Liver (tissue), 8 donors: ENCODE measurements at regions not wholly inside any gene's neighbourhood (a gene's known extent, or its start where the extent isn't known, plus 50 kb on each side); places are given as distances from the start of the nearest gene placed in this dataset.

Experiments
- DNase-seq: peaks from one replicate; pipeline ENCODE4 v3.0.0-alpha.2; 2017; ENCODE audit warnings: low spot score
- H3K27ac ChIP-seq, 2 donors: one replicate each; pipeline ENCODE4 v1.7.0; 2013; ENCODE audit warnings: inconsistent platforms in 2 of 2, low read length in 2 of 2, control low read depth in 1 of 2, low read depth in 1 of 2, mild to moderate bottlenecking in 1 of 2
- H3K27me3 ChIP-seq, 4 donors: one replicate each; pipeline versions ENCODE4 v1.6.1 to v1.7.0; 2013; ENCODE audit warnings: low read length in 3 of 4, inconsistent platforms in 1 of 4, mild to moderate bottlenecking in 1 of 4, moderate library complexity in 1 of 4; ENCODE audit not compliant: control insufficient read depth in 4 of 4, insufficient read depth in 4 of 4
- H3K36me3 ChIP-seq, 4 donors: one replicate each; pipeline versions ENCODE4 v1.6.1 to v1.7.0; 2013; ENCODE audit warnings: low read length in 3 of 4, mild to moderate bottlenecking in 3 of 4, low read depth in 1 of 4, moderate library complexity in 1 of 4; ENCODE audit not compliant: control insufficient read depth in 4 of 4, insufficient read depth in 3 of 4
- H3K4me1 ChIP-seq, 4 donors: one replicate each; pipeline versions ENCODE4 v1.6.1 to v1.7.0; 2013; ENCODE audit warnings: low read length in 3 of 4, mild to moderate bottlenecking in 3 of 4, moderate library complexity in 1 of 4; ENCODE audit not compliant: control insufficient read depth in 4 of 4, insufficient read depth in 4 of 4
- H3K4me3 ChIP-seq, 3 donors: one replicate each; pipeline versions ENCODE4 v1.6.1 to v1.7.0; 2013; ENCODE audit warnings: low read length in 3 of 3, control low read depth in 1 of 3, low read depth in 1 of 3, mild to moderate bottlenecking in 1 of 3
- H3K9ac ChIP-seq, 2 donors: one replicate each; pipeline ENCODE4 v1.7.0; 2013; ENCODE audit warnings: low read length in 2 of 2, mild to moderate bottlenecking in 2 of 2, moderate library complexity in 2 of 2, control low read depth in 1 of 2, low read depth in 1 of 2
- H3K9me3 ChIP-seq, 4 donors: one replicate each; pipeline versions ENCODE4 v1.6.1 to v1.7.0; 2013; ENCODE audit warnings: low read length in 3 of 4; ENCODE audit not compliant: control insufficient read depth in 4 of 4
- EGR1 ChIP-seq, 2 donors: IDR thresholded peaks; 2 replicates each; pipeline ENCODE4 v1.6.1; 2016 to 2018; ENCODE audit warnings: antibody characterized with exemption in 2 of 2, low read depth in 2 of 2
- FOXA1 ChIP-seq: IDR thresholded peaks from 2 replicates; pipeline ENCODE4 v1.6.1; 2016; ENCODE audit warnings: antibody characterized with exemption
- FOXA2 ChIP-seq: IDR thresholded peaks from 2 replicates; pipeline ENCODE4 v1.6.1; 2016; ENCODE audit warnings: antibody characterized with exemption
- GABPA ChIP-seq, 2 donors: IDR thresholded peaks in 1 of 2; conservative IDR thresholded peaks in 1 of 2; 2 replicates each; pipeline ENCODE4 v1.6.1; 2016; ENCODE audit warnings: antibody characterized with exemption in 2 of 2, mild to moderate bottlenecking in 1 of 2, moderate library complexity in 1 of 2
- HNF4A ChIP-seq, 2 donors: conservative IDR thresholded peaks; 2 replicates each; pipeline ENCODE4 v1.6.1; 2016; ENCODE audit warnings: antibody characterized with exemption in 2 of 2, mild to moderate bottlenecking in 2 of 2
- HNF4G ChIP-seq: IDR thresholded peaks from 2 replicates; pipeline ENCODE4 v1.6.1; 2016; ENCODE audit warnings: antibody characterized with exemption
- JUND ChIP-seq, 2 donors: IDR thresholded peaks; 2 replicates each; pipeline ENCODE4 v1.6.1; 2016; ENCODE audit warnings: antibody characterized with exemption in 2 of 2
- NR2F2 ChIP-seq: IDR thresholded peaks from 2 replicates; pipeline ENCODE4 v1.6.1; 2016; ENCODE audit warnings: antibody characterized with exemption
- RAD21 ChIP-seq, 2 donors: IDR thresholded peaks; 2 replicates each; pipeline ENCODE4 v1.6.1; 2016; ENCODE audit warnings: antibody characterized with exemption in 2 of 2, mild to moderate bottlenecking in 2 of 2
- RXRA ChIP-seq, 2 donors: IDR thresholded peaks; 2 replicates each; pipeline ENCODE4 v1.6.1; 2017 to 2018; ENCODE audit warnings: antibody characterized with exemption in 2 of 2, mild to moderate bottlenecking in 1 of 2
- SP1 ChIP-seq: IDR thresholded peaks from 2 replicates; pipeline ENCODE4 v1.6.1; 2018; ENCODE audit warnings: antibody characterized with exemption, mild to moderate bottlenecking
- TAF1 ChIP-seq: conservative IDR thresholded peaks from 2 replicates; pipeline ENCODE4 v1.6.1; 2016; ENCODE audit warnings: antibody characterized with exemption, mild to moderate bottlenecking
- YY1 ChIP-seq: IDR thresholded peaks from 2 replicates; pipeline ENCODE4 v1.6.1; 2016; ENCODE audit warnings: antibody characterized with exemption, mild to moderate bottlenecking
- WGBS: extraction: QIAGEN DNeasy Blood & Tissue Kit; methylation state at CpG from one replicate; pipeline ENCODE4 v1.1.7; 2013; 5-methylcytosine and 5-hydroxymethylcytosine counted together
- TF ChIP-seq, protein P1 (sequence below): IDR thresholded peaks from 2 replicates; pipeline ENCODE4 v1.6.1; 2016; ENCODE audit warnings: antibody characterized with exemption
- TF ChIP-seq, protein P2 (sequence below): IDR thresholded peaks from 2 replicates; pipeline ENCODE4 v1.6.1; 2016; ENCODE audit warnings: antibody characterized with exemption
- TF ChIP-seq, protein P3 (sequence below): fragments of 150-350 bp; IDR thresholded peaks from 2 replicates; pipeline ENCODE4 v1.5.1; 2017; ENCODE audit warnings: improper control_type of control experiment, low read depth, low read length; ENCODE audit not compliant: missing input control
- TF ChIP-seq, protein P4 (sequence below): IDR thresholded peaks from 2 replicates; pipeline ENCODE4 v1.6.1; 2016; ENCODE audit warnings: antibody characterized with exemption, mild to moderate bottlenecking
- TF ChIP-seq, protein P5 (sequence below): IDR thresholded peaks from 2 replicates; pipeline ENCODE4 v1.6.1; 2016; ENCODE audit warnings: antibody characterized with exemption
- donor health status: healthy.
- donor health status: healthy.
- donor health status: healthy.
- donor health status: healthy.
- donor health status: healthy.

DNA sequence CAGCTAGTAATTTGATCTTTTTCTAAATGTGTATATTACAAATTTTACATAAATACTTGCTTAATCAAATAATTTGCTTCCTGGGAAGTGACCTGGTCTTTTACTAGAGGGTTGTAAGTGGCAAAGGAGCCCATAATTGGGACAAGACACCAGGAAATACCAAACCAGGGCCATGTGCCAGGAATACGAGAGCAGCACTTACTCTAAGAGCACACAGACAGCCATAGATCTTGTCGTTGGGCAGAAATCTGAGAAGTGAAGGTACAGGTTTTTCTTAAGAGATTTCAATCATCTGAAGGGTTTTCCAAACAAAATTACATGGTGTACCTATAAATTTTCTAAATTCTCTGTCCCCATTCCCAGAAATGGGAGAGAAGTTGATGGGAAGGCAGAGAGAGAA, 179.3 kb downstream of the HINT1 start:
- H3K4me1 ChIP-seq, result no peaks in the 10 kb centered on the region
- H3K4me3 ChIP-seq, result no peak overlapping the region
- H3K9ac ChIP-seq, result no peak overlapping the region
- no peaks in the 10 kb centered on the region for H3K36me3 ChIP-seq
- no peak for TF ChIP-seq JUND (IDR thresholded peaks at IDR 0.05)
- TF ChIP-seq, protein P1, sequence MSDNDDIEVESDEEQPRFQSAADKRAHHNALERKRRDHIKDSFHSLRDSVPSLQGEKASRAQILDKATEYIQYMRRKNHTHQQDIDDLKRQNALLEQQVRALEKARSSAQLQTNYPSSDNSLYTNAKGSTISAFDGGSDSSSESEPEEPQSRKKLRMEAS, result no peak
- TF ChIP-seq FOXA1, result no peak
- no peak for TF ChIP-seq HNF4G
- TF ChIP-seq NR2F2, result no peak
- no peak for TF ChIP-seq SP1
- no peak for TF ChIP-seq RXRA (IDR thresholded peaks at IDR 0.05)
- no peak for TF ChIP-seq FOXA2
- TF ChIP-seq, protein P2, sequence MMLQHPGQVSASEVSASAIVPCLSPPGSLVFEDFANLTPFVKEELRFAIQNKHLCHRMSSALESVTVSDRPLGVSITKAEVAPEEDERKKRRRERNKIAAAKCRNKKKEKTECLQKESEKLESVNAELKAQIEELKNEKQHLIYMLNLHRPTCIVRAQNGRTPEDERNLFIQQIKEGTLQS, result no peak
- TF ChIP-seq, protein P3, sequence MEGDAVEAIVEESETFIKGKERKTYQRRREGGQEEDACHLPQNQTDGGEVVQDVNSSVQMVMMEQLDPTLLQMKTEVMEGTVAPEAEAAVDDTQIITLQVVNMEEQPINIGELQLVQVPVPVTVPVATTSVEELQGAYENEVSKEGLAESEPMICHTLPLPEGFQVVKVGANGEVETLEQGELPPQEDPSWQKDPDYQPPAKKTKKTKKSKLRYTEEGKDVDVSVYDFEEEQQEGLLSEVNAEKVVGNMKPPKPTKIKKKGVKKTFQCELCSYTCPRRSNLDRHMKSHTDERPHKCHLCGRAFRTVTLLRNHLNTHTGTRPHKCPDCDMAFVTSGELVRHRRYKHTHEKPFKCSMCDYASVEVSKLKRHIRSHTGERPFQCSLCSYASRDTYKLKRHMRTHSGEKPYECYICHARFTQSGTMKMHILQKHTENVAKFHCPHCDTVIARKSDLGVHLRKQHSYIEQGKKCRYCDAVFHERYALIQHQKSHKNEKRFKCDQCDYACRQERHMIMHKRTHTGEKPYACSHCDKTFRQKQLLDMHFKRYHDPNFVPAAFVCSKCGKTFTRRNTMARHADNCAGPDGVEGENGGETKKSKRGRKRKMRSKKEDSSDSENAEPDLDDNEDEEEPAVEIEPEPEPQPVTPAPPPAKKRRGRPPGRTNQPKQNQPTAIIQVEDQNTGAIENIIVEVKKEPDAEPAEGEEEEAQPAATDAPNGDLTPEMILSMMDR, result no peak
- no peak for TF ChIP-seq EGR1 (IDR thresholded peaks at IDR 0.05; ENCODE audit: low read depth in 2 of 2)
- no peak for TF ChIP-seq RAD21 (IDR thresholded peaks at IDR 0.05)
- TF ChIP-seq, protein P4, sequence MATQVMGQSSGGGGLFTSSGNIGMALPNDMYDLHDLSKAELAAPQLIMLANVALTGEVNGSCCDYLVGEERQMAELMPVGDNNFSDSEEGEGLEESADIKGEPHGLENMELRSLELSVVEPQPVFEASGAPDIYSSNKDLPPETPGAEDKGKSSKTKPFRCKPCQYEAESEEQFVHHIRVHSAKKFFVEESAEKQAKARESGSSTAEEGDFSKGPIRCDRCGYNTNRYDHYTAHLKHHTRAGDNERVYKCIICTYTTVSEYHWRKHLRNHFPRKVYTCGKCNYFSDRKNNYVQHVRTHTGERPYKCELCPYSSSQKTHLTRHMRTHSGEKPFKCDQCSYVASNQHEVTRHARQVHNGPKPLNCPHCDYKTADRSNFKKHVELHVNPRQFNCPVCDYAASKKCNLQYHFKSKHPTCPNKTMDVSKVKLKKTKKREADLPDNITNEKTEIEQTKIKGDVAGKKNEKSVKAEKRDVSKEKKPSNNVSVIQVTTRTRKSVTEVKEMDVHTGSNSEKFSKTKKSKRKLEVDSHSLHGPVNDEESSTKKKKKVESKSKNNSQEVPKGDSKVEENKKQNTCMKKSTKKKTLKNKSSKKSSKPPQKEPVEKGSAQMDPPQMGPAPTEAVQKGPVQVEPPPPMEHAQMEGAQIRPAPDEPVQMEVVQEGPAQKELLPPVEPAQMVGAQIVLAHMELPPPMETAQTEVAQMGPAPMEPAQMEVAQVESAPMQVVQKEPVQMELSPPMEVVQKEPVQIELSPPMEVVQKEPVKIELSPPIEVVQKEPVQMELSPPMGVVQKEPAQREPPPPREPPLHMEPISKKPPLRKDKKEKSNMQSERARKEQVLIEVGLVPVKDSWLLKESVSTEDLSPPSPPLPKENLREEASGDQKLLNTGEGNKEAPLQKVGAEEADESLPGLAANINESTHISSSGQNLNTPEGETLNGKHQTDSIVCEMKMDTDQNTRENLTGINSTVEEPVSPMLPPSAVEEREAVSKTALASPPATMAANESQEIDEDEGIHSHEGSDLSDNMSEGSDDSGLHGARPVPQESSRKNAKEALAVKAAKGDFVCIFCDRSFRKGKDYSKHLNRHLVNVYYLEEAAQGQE, result no peak
- TF ChIP-seq, protein P5, sequence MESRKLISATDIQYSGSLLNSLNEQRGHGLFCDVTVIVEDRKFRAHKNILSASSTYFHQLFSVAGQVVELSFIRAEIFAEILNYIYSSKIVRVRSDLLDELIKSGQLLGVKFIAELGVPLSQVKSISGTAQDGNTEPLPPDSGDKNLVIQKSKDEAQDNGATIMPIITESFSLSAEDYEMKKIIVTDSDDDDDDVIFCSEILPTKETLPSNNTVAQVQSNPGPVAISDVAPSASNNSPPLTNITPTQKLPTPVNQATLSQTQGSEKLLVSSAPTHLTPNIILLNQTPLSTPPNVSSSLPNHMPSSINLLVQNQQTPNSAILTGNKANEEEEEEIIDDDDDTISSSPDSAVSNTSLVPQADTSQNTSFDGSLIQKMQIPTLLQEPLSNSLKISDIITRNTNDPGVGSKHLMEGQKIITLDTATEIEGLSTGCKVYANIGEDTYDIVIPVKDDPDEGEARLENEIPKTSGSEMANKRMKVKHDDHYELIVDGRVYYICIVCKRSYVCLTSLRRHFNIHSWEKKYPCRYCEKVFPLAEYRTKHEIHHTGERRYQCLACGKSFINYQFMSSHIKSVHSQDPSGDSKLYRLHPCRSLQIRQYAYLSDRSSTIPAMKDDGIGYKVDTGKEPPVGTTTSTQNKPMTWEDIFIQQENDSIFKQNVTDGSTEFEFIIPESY, result no peak
- TF ChIP-seq YY1, result no peak
- no peak for TF ChIP-seq HNF4A (conservative IDR thresholded peaks at IDR 0.05)
- TF ChIP-seq GABPA (IDR thresholded peaks at IDR 0.05 in 1 of 2, conservative IDR thresholded peaks at IDR 0.05 in 1 of 2), result no peak
- TF ChIP-seq TAF1, result no peak
- no peak overlapping the region for H3K27ac ChIP-seq
- WGBS, result 79% methylated on average over 2 of the region's 2 CpGs
- H3K27me3 ChIP-seq, result no peaks in the 10 kb centered on the region
- peaks cover 0 to 3% (median 1%) of the 10 kb centered on the region in 4 donors for H3K9me3 ChIP-seq
- DNase-seq, result no peak
